Kidney (tissue), 13 donors: ENCODE measurements at regions not wholly inside any gene's neighbourhood (a gene's known extent, or its start where the extent isn't known, plus 50 kb on each side); places are given as distances from the start of the nearest gene placed in this dataset.

Experiments
- DNase-seq, 5 donors: peaks; one replicate each; pipeline ENCODE4 v3.0.0-alpha.2; 2013 to 2020
- FAIRE-seq: peaks from 2 replicates; lab custom pipeline; 2012; peaks lifted over from hg19 to GRCh38; lab: Jason Lieb, UNC
- H3K27ac ChIP-seq, 2 donors: one replicate each; pipeline ENCODE4 v1.7.0; 2013; ENCODE audit warnings: low read depth in 2 of 2, low read length in 2 of 2, inconsistent platforms in 1 of 2
- H3K27me3 ChIP-seq: one replicate; pipeline ENCODE4 v1.7.1; 2013; ENCODE audit warnings: low read length, inconsistent platforms; ENCODE audit not compliant: control insufficient read depth, insufficient read depth
- H3K36me3 ChIP-seq, 3 donors: one replicate each; pipeline versions ENCODE4 v1.7.0 to v1.7.1; 2013; ENCODE audit warnings: low read length in 3 of 3, control low read depth in 1 of 3, inconsistent platforms in 1 of 3; ENCODE audit not compliant: insufficient read depth in 3 of 3, control insufficient read depth in 2 of 3
- H3K4me1 ChIP-seq, 3 donors: one replicate each; pipeline versions ENCODE4 v1.7.0 to v1.7.1; 2013; ENCODE audit warnings: low read length in 3 of 3, inconsistent platforms in 1 of 3, low read depth in 1 of 3; ENCODE audit not compliant: control insufficient read depth in 2 of 3, insufficient read depth in 2 of 3
- H3K4me3 ChIP-seq, 3 donors: one replicate each; pipeline versions ENCODE4 v1.7.0 to v1.8.1; 2013; ENCODE audit warnings: low read length in 3 of 3, control low read depth in 1 of 3, inconsistent platforms in 1 of 3
- H3K9ac ChIP-seq, 3 donors: one replicate each; pipeline versions ENCODE4 v1.7.0 to v1.7.1; 2013; ENCODE audit warnings: low read length in 3 of 3, control low read depth in 1 of 3, inconsistent platforms in 1 of 3
- H3K9me3 ChIP-seq, 3 donors: one replicate each; pipeline versions ENCODE4 v1.7.0 to v1.7.1; 2013; ENCODE audit warnings: low read length in 3 of 3, control low read depth in 1 of 3, inconsistent platforms in 1 of 3; ENCODE audit not compliant: control insufficient read depth in 2 of 3, insufficient read depth in 1 of 3
- CTCF ChIP-seq: IDR thresholded peaks from 3 replicates; pipeline ENCODE4 v1.5.1; 2012; ENCODE audit warnings: mild to moderate bottlenecking, moderate library complexity, borderline replicate concordance; ENCODE audit not compliant: insufficient read depth; ENCODE audit errors: extremely low read depth
- intact Hi-C: fragments of 100-400 bp; cut with DNase I; formaldehyde crosslinking; loops from one replicate; pipeline ENCODE4 v1.11.1; 2022
- donor health status: control.
- donor health status: control.
- donor health status: control.
- donor health status: control.
- donor health status: control.
- donor health status: DM: yes; HTN: yes; CAD: no.
- donor health status: Normal renal cell carcinoma (clear cell type).

- no peak for TF ChIP-seq CTCF
- H3K36me3 ChIP-seq, result no peaks in the 10 kb centered on the region
- H3K27ac ChIP-seq, result no peak overlapping the region
- no peaks in the 10 kb centered on the region for H3K27me3 ChIP-seq
- H3K4me1 ChIP-seq, result no peaks in the 10 kb centered on the region
- H3K9ac ChIP-seq, result no peak overlapping the region
- intact Hi-C loops, result no loop called here
- peaks cover 0 to 7% (median 0%) of the 10 kb centered on the region in 3 donors for H3K9me3 ChIP-seq
- H3K4me3 ChIP-seq, result no peak overlapping the region
- DNase-seq (no peak), FAIRE-seq (no peak)
Observed at GRCh38 chr1:219109424-219110018, 64.2 kb upstream of the LYPLAL1 start.

GRCh38 chr1:219113261-219113660 is 60.4 kb upstream of the LYPLAL1 start:
- H3K9ac ChIP-seq, result no peak overlapping the region
- peaks cover 0 to 7% (median 0%) of the 10 kb centered on the region in 3 donors for H3K9me3 ChIP-seq
- FAIRE-seq (no peak), DNase-seq (no peak)
- TF ChIP-seq CTCF, result no peak
- H3K4me3 ChIP-seq, result no peak overlapping the region
- intact Hi-C loops, result no loop called here
- H3K27me3 ChIP-seq, result no peaks in the 10 kb centered on the region
- no peaks in the 10 kb centered on the region for H3K4me1 ChIP-seq
- H3K27ac ChIP-seq, result no peak overlapping the region
- H3K36me3 ChIP-seq, result no peaks in the 10 kb centered on the region

- Histone ChIP-seq H3K4me3 (no peak overlapping the region), H3K9me3 (peaks cover 0 to 7% (median 0%) of the 10 kb centered on the region in 3 donors), H3K27ac (no peak overlapping the region), H3K36me3 (no peaks in the 10 kb centered on the region), H3K4me1 (no peaks in the 10 kb centered on the region), H3K27me3 (no peaks in the 10 kb centered on the region), H3K9ac (no peak overlapping the region)
- FAIRE-seq (no peak), DNase-seq (no peak)
- intact Hi-C loops, result no loop called here
- TF ChIP-seq CTCF, result no peak
Observed at GRCh38 chr1:219114014-219114413, 59.7 kb upstream of the LYPLAL1 start.

GRCh38 chr1:219119839-219120238 is 53.8 kb upstream of the LYPLAL1 start:
- no peak overlapping the region for H3K27ac ChIP-seq
- H3K4me1 ChIP-seq, result no peaks in the 10 kb centered on the region
- H3K4me3 ChIP-seq, result no peak overlapping the region
- no peak overlapping the region for H3K9ac ChIP-seq
- H3K36me3 ChIP-seq, result no peaks in the 10 kb centered on the region
- DNase-seq (no peak), FAIRE-seq (no peak)
- no peaks in the 10 kb centered on the region for H3K9me3 ChIP-seq
- H3K27me3 ChIP-seq, result no peaks in the 10 kb centered on the region
- intact Hi-C loops, result no loop called here
- no peak for TF ChIP-seq CTCF
